Head of caudate nucleus (tissue), 42 donors: ENCODE measurements at regions not wholly inside any gene's neighbourhood (a gene's known extent, or its start where the extent isn't known, plus 50 kb on each side); places are given as distances from the start of the nearest gene placed in this dataset.
"Not testable (repeated sequence)": the region's sequence is repeated elsewhere in the genome, so short reads cannot be mapped to it uniquely, and the experiment has no call there.

Experiments used
- DNase-seq, 42 donors: peaks; one replicate each; pipeline versions ENCODE4 v3.0.0 to v3.0.0-alpha.2; 2020 to 2021; ENCODE audit warnings: mixed read lengths in 7 of 42
- intact Hi-C: fragments of 100-400 bp; cut with DNase I; formaldehyde crosslinking; loops from one replicate; pipeline ENCODE4 v1.15.0; 2022

GRCh38 chr13:88726075-88726474 is 1054.9 kb downstream of the SLITRK5 start:
- DNase-seq = no peak
- intact Hi-C loops = no loop called here

- intact Hi-C loops, DNase-seq: not testable (repeated sequence)
These were observed 1056.1 kb downstream of the SLITRK5 start for GRCh38 chr13:88727236-88727635.

DNA sequence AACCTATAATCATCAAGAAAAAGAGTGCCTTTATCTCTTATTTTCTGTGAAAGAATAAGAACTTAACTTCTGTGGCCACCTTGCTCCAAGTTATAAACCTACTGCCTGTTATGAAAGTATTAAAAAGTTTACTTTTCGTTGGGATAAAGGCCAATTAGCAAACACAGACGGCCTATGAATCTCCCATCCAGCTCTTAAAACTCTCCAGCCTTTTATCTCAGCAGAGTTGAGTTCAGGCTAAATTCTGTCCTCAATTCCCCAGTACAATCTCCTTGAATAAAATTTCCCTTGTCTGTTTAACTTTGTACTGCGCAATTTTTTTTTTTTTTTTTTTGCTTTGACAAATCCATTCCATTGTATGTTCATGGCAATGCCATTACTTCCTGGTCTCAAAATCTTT is 1058.4 kb downstream of the SLITRK5 start:
- no peak for DNase-seq
- intact Hi-C loops = no loop called here

DNA sequence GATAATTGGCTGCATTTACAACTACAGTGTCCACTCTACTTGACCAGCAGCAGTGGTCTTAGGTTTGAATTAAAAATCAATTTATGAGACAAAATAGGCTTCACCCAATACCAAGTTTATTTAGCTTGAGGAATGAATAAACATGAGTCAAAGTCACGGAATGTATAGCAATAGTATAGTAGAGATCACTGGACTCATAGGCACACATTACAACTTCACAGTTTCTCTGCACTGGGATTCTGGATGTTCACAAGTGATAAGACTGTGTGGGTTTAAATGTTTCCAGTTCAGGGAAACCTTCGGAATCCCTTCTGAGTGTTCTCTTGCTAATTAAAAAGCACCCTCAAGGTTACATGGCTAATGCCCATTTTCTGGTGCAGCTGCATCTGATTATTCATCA is 1064.9 kb downstream of the SLITRK5 start:
- DNase-seq = no peak
- intact Hi-C loops = no loop called here

DNA sequence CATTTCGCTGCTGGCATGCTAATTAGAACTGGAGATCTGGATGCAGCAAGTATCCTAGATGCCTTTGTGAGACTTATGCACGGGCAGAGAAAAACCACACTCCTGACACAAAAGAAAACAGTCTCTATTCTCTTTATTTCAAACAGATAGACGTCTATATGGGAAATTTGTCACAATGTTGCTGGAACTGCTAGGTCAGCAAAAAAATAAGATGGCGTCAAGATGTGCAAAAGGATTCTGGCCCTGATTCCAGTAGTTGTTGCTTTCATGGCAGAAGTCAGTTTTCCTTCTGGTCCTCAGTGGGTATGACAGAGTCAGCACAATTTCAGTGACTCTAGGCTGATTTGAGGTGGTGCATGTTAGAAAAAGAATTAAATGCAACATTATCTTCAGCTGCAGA is 1068.0 kb downstream of the SLITRK5 start:
- intact Hi-C loops = no loop called here
- no peak for DNase-seq

DNA sequence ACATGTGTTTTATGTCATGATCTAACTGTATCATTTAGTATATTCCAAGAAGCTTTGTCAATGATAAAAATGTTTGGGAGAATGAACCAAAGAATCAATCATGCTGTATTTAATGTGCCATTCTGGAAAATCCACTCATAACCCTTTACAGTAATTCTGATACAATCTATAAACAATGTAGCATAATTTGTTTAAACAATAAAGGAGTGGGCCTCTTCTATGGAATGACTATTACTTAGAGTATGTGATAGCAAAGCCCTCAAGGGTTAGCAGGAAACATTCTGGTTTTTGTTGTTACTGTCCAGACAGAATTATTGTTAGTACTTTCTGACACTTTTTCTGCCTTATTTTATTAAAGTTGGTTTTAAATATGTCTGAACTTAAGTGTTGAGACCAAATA is 1073.1 kb downstream of the SLITRK5 start:
- intact Hi-C loops = no loop called here
- DNase-seq = no peak

DNA sequence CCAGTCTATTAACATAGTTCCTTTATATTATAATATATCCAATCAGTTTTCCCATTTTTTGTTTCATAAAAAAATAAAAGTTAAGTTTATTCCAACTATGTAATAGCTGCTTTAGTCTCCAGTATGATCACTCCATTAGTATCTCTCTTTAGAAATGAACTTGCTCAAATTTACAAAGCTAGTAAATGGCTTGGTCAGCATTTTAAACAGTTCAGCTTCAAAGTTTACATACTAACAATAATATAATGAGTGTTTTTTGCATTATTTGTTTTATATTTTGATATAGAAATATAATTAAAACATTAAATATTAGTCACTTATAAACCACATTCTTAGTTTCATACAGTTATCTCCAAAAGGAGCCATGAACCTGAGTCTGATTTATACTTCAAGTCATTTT is 1073.8 kb downstream of the SLITRK5 start:
- no peak for DNase-seq
- intact Hi-C loops = no loop called here

GRCh38 chr13:88752041-88752440 is 1080.9 kb downstream of the SLITRK5 start:
- intact Hi-C loops = no loop called here
- DNase-seq = no peak

- intact Hi-C loops = no loop called here
- peak in 15 of 42 donors; percentile 1 to 56 (median 10) for DNase-seq
These were observed 1083.0 kb downstream of the SLITRK5 start for GRCh38 chr13:88754141-88754540.

GRCh38 chr13:88761145-88761544 is 1090.0 kb downstream of the SLITRK5 start:
- no peak for DNase-seq
- intact Hi-C loops = no loop called here

GRCh38 chr13:88764103-88764502 is 1092.9 kb downstream of the SLITRK5 start:
- intact Hi-C loops = no loop called here
- no peak for DNase-seq

DNA sequence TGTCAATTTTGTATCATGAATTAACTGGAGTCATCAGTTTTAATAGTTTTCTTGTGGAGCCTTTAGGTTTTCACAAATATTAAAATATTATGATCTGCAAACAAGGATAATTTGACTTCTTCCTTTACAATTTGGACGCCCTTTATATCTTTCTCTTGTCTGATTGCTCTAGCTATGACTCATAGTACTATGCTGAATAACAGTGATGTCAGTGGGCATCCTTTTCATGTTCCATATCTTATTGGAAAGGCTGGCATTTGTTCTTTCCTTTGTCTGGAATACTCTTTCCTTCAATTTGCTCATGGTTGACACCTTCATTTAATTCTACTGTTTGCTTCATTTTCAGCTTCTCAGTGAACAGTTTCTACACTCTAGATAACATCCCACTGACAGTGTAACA is 1129.3 kb downstream of the SLITRK5 start:
- no peak for DNase-seq
- intact Hi-C loops = no loop called here

DNA sequence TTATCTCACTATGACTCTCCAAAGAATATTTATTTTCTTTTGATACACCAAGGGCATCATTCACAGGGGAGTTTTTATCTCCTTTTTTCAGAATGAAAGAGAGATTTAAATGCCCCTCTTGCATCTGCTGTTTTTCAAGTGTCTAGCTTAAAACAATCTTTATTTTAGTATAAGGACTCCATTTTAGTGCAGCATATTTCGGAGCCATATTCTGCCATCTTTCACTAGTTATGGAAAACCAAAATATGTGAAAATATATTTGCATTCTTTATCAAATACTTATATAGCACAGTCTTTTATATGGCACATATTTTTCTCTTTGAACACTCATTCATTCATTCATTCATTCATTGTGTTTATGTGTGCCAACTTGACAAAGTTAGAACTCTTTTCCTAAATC is 1130.2 kb downstream of the SLITRK5 start:
- intact Hi-C loops = no loop called here
- DNase-seq = no peak

- intact Hi-C loops = no loop called here
These were observed 1131.7 kb downstream of the SLITRK5 start for GRCh38 chr13:88802886-88803285.

GRCh38 chr13:88806438-88806837 is 1135.3 kb downstream of the SLITRK5 start:
- no peak for DNase-seq
- intact Hi-C loops = no loop called here

More at GRCh38 chr13:88802886-88803285, 1131.7 kb downstream of the SLITRK5 start:
- no peak for DNase-seq

DNA sequence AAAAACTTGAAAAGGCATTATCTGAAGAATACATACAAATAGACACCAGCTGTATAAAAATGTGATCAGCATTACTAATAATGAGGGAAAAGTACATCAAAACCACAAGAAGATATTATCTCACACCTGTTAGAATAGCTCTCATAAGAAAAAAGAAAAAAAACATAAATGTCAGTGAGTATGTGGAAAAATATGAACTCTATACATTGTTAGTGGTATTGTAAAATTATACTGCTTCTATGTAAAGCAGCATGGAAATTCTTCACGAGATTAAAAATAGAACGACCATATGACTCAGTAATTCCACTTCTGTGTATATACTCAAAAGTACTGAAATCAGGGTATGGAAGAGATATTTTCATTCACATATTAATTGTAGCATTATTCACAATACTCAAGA is 1146.4 kb downstream of the SLITRK5 start:
- DNase-seq = no peak
- intact Hi-C loops = no loop called here

- no peak for DNase-seq
- intact Hi-C loops = no loop called here
These were observed 1151.9 kb downstream of the SLITRK5 start for GRCh38 chr13:88823114-88823513.

DNA sequence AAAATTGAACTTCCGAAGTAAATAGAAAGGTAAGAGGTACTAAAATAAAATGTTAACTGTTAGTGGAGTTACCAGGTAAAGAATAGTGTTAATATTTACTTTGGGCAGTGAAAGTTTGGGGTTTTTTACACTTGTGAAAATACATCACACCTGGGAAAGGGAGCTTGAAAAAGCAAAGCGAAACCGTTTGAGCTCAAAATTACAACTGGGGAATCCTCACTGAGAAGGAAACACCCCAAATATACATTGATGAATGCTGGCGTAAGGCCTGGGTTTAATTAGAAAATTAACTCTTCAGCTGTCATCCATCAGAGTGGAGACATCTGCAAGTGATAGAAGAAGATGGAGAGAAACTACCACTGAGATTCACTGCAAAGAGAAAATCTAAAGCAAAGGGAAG is 1153.0 kb downstream of the SLITRK5 start:
- intact Hi-C loops = no loop called here
- no peak for DNase-seq

DNA sequence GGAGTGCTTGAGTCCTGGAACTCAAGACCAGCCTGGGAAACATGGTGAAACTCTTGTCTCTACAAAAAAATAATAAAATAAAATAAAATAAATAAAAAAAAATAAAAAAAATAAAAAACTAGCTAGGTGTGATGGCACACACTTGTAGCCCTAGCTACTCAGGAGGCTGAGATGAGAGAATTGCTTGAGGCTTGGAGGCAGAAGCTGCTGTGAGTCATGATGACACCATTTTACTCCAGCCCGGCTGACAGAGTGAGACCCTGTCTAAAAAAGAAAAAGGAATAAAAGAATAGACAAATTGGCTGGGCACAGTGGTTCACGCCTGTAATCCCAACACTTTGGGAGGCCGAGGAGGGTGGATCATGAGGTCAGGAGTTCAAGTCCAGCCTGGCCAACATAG is 1168.9 kb downstream of the SLITRK5 start:
- intact Hi-C loops = no loop called here
- no peak for DNase-seq

- DNase-seq, intact Hi-C loops: not testable (repeated sequence)
These were observed 1181.1 kb downstream of the SLITRK5 start for GRCh38 chr13:88852293-88852692.

GRCh38 chr13:88857256-88857655 is 1186.1 kb downstream of the SLITRK5 start:
- no peak for DNase-seq
- intact Hi-C loops = no loop called here

DNA sequence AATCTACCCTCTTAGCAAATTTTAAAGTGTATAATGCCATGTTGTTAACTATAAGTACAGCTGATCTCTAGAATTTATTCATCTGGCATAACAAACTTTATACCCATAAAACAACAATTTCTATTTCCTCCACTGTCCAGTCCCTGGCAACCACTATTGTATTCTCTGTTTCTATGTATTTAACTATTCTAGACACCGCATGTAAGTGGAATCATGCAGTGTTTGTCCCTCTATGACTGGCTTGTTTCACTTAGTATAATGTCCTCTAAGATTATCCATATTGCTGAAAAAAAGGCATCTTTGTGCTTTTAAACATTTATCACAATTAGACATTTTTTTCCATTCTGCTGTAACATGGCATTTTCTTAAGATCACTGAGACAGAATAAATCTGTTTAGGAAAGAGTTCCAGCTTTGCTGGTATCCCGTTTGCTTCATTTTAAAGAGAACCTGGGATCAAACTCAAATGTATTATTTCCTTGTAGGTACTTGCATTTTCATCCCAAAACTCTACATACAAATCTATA is 1191.0 kb downstream of the SLITRK5 start:
- DNase-seq = no peak
- intact Hi-C loops = no loop called here
